ENCODE measurements at regions not wholly inside any gene's neighbourhood (a gene's known extent, or its start where the extent isn't known, plus 50 kb on each side); places are given as distances from the start of the nearest gene placed in this dataset.

GRCh38 chr1:181951213-181951612, 110.3 kb downstream of the ZNF648 start:
- no peak for TF ChIP-seq ZNF317 (CRISPR knock-in tag; IDR thresholded peaks at IDR 0.05; ENCODE audit: borderline replicate concordance, low read depth)
- TF ChIP-seq FOXJ3 (CRISPR knock-in tag; IDR thresholded peaks at IDR 0.05; ENCODE audit: borderline replicate concordance): no peak
- no peak for TF ChIP-seq AFF4 (CRISPR knock-in tag; IDR thresholded peaks at IDR 0.05; ENCODE audit: borderline replicate concordance)
- TF ChIP-seq CTCF (IDR thresholded peaks at IDR 0.05): no peak
- no peak for TF ChIP-seq E2F1 (CRISPR knock-in tag; IDR thresholded peaks at IDR 0.05)
- TF ChIP-seq KAT7 (CRISPR knock-in tag; IDR thresholded peaks at IDR 0.05; ENCODE audit: borderline replicate concordance): no peak
- no peak for TF ChIP-seq CBFB (CRISPR knock-in tag; IDR thresholded peaks at IDR 0.05; ENCODE audit: low read depth)
- no peak for TF ChIP-seq ZNF263 (CRISPR knock-in tag; IDR thresholded peaks at IDR 0.05; ENCODE audit: low read depth)
- TF ChIP-seq MXD4 (CRISPR knock-in tag; IDR thresholded peaks at IDR 0.05; ENCODE audit: borderline replicate concordance): no peak

Measured in WTC11 (cell line).